ENCODE measurements at regions not wholly inside any gene's neighbourhood (a gene's known extent, or its start where the extent isn't known, plus 50 kb on each side); places are given as distances from the start of the nearest gene placed in this dataset.

- TF ChIP-seq, protein P1, sequence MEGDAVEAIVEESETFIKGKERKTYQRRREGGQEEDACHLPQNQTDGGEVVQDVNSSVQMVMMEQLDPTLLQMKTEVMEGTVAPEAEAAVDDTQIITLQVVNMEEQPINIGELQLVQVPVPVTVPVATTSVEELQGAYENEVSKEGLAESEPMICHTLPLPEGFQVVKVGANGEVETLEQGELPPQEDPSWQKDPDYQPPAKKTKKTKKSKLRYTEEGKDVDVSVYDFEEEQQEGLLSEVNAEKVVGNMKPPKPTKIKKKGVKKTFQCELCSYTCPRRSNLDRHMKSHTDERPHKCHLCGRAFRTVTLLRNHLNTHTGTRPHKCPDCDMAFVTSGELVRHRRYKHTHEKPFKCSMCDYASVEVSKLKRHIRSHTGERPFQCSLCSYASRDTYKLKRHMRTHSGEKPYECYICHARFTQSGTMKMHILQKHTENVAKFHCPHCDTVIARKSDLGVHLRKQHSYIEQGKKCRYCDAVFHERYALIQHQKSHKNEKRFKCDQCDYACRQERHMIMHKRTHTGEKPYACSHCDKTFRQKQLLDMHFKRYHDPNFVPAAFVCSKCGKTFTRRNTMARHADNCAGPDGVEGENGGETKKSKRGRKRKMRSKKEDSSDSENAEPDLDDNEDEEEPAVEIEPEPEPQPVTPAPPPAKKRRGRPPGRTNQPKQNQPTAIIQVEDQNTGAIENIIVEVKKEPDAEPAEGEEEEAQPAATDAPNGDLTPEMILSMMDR (IDR thresholded peaks at IDR 0.05), result no peak
- no peak for TF ChIP-seq POLR2A (IDR thresholded peaks at IDR 0.05)
Observed at GRCh38 chr17:22286337-22287041, 594.2 kb downstream of the KCNJ18 start.

Data from esophagus squamous epithelium (tissue), 4 donors.